B cell (primary cell): ENCODE measurements at regions not wholly inside any gene's neighbourhood (a gene's known extent, or its start where the extent isn't known, plus 50 kb on each side); places are given as distances from the start of the nearest gene placed in this dataset.

Experiments
- EZH2 ChIP-seq: IDR thresholded peaks from 2 replicates; pipeline ENCODE4 v1.6.1; 2012; ENCODE audit warnings: borderline replicate concordance, low read depth, mild to moderate bottlenecking, moderate library complexity, low read length; ENCODE audit not compliant: insufficient read depth, poor library complexity, severe bottlenecking
- TF ChIP-seq, protein P1 (sequence below): fragments of 200-600 bp; IDR thresholded peaks from one replicate; pipeline ENCODE4 v1.8.0; 2022; ENCODE audit warnings: antibody characterized with exemption, mild to moderate bottlenecking

GRCh38 chr15:66832664-66833063 is 130.6 kb downstream of the SMAD6 start:
- no peak for TF ChIP-seq EZH2
- TF ChIP-seq, protein P1, sequence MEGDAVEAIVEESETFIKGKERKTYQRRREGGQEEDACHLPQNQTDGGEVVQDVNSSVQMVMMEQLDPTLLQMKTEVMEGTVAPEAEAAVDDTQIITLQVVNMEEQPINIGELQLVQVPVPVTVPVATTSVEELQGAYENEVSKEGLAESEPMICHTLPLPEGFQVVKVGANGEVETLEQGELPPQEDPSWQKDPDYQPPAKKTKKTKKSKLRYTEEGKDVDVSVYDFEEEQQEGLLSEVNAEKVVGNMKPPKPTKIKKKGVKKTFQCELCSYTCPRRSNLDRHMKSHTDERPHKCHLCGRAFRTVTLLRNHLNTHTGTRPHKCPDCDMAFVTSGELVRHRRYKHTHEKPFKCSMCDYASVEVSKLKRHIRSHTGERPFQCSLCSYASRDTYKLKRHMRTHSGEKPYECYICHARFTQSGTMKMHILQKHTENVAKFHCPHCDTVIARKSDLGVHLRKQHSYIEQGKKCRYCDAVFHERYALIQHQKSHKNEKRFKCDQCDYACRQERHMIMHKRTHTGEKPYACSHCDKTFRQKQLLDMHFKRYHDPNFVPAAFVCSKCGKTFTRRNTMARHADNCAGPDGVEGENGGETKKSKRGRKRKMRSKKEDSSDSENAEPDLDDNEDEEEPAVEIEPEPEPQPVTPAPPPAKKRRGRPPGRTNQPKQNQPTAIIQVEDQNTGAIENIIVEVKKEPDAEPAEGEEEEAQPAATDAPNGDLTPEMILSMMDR: no peak
